ENCODE measurements at regions not wholly inside any gene's neighbourhood (a gene's known extent, or its start where the extent isn't known, plus 50 kb on each side); places are given as distances from the start of the nearest gene placed in this dataset.
"Not testable (repeated sequence)": the region's sequence is repeated elsewhere in the genome, so short reads cannot be mapped to it uniquely, and the experiment has no call there.

GRCh38 chr7:68074242-68074641 lies 1077.6 kb downstream of the TYW1 start:
- no peaks in the 10 kb centered on the region for H3K4me1 ChIP-seq (ENCODE audit: insufficient read depth, low read length)
- H2AFZ ChIP-seq (ENCODE audit: low read length), result no peak overlapping the region
- no peaks in the 10 kb centered on the region for H3K9me3 ChIP-seq (ENCODE audit: low read length)
- ChIA-PET CTCF (no interaction called here), POLR2A (ENCODE audit: unreplicated experiment) (no interaction called here)
- no peak overlapping the region for H3K9ac ChIP-seq (ENCODE audit: low read length)
- no peaks in the 10 kb centered on the region for H3K27me3 ChIP-seq (ENCODE audit: low read length)
- H3K4me3 ChIP-seq (ENCODE audit: low read length), result no peak overlapping the region
- TF ChIP-seq CTCF (conservative IDR thresholded peaks at IDR 0.05; ENCODE audit: low read depth, low read length) (no peak), EZH2 (IDR thresholded peaks at IDR 0.05; ENCODE audit: low read length, unreplicated experiment) (no peak), EZH2phosphoT487 (IDR thresholded peaks at IDR 0.05; ENCODE audit: borderline replicate concordance, low read length) (no peak)
- H3K79me2 ChIP-seq (ENCODE audit: low read length), result no peaks in the 10 kb centered on the region
- DNase-seq (no peak), ATAC-seq (no peak)
- no peaks in the 10 kb centered on the region for H3F3A ChIP-seq (ENCODE audit: low read length, unreplicated experiment)
- no peaks in the 10 kb centered on the region for H4K20me1 ChIP-seq (ENCODE audit: low read length)
- H3K4me2 ChIP-seq (ENCODE audit: low read length), result no peak overlapping the region
- no peaks in the 10 kb centered on the region for H3K36me3 ChIP-seq (ENCODE audit: low read depth, low read length)
- H3K9me2 ChIP-seq (replicated peaks; ENCODE audit: low read length), result no peaks in the 10 kb centered on the region
- no TSS peak for BruUV-seq (replicated peaks)
- intact Hi-C loops (cut with micrococcal nuclease), result no loop called here
- H3K27ac ChIP-seq (ENCODE audit: low read length), result no peak overlapping the region

GRCh38 chr7:68078157-68078710 lies 1081.6 kb downstream of the TYW1 start:
- TF ChIP-seq EZH2phosphoT487 (IDR thresholded peaks at IDR 0.05; ENCODE audit: borderline replicate concordance, low read length) (no peak), EZH2 (IDR thresholded peaks at IDR 0.05; ENCODE audit: low read length, unreplicated experiment) (no peak), CTCF (conservative IDR thresholded peaks at IDR 0.05; ENCODE audit: low read depth, low read length) (no peak)
- intact Hi-C loops (cut with micrococcal nuclease), result no loop called here
- H3K4me3 ChIP-seq (ENCODE audit: low read length), result no peak overlapping the region
- H3K4me2 ChIP-seq (ENCODE audit: low read length), result no peak overlapping the region
- H3K36me3 ChIP-seq (ENCODE audit: low read depth, low read length), result no peaks in the 10 kb centered on the region
- no peaks in the 10 kb centered on the region for H3K9me3 ChIP-seq (ENCODE audit: low read length)
- H3F3A ChIP-seq (ENCODE audit: low read length, unreplicated experiment), result no peaks in the 10 kb centered on the region
- H3K9ac ChIP-seq (ENCODE audit: low read length), result no peak overlapping the region
- H3K27me3 ChIP-seq (ENCODE audit: low read length), result no peaks in the 10 kb centered on the region
- H3K27ac ChIP-seq (ENCODE audit: low read length), result no peak overlapping the region
- H4K20me1 ChIP-seq (ENCODE audit: low read length), result no peaks in the 10 kb centered on the region
- no peak for DNase-seq
- BruUV-seq (replicated peaks), result no TSS peak
- no peak for ATAC-seq
- no peaks in the 10 kb centered on the region for H3K79me2 ChIP-seq (ENCODE audit: low read length)
- H2AFZ ChIP-seq (ENCODE audit: low read length), result no peak overlapping the region
- H3K4me1 ChIP-seq (ENCODE audit: insufficient read depth, low read length), result no peaks in the 10 kb centered on the region
- H3K9me2 ChIP-seq (replicated peaks; ENCODE audit: low read length), result no peaks in the 10 kb centered on the region
- POLR2A ChIA-PET (ENCODE audit: unreplicated experiment), result no interaction called here
- CTCF ChIA-PET, result no interaction called here

DNA sequence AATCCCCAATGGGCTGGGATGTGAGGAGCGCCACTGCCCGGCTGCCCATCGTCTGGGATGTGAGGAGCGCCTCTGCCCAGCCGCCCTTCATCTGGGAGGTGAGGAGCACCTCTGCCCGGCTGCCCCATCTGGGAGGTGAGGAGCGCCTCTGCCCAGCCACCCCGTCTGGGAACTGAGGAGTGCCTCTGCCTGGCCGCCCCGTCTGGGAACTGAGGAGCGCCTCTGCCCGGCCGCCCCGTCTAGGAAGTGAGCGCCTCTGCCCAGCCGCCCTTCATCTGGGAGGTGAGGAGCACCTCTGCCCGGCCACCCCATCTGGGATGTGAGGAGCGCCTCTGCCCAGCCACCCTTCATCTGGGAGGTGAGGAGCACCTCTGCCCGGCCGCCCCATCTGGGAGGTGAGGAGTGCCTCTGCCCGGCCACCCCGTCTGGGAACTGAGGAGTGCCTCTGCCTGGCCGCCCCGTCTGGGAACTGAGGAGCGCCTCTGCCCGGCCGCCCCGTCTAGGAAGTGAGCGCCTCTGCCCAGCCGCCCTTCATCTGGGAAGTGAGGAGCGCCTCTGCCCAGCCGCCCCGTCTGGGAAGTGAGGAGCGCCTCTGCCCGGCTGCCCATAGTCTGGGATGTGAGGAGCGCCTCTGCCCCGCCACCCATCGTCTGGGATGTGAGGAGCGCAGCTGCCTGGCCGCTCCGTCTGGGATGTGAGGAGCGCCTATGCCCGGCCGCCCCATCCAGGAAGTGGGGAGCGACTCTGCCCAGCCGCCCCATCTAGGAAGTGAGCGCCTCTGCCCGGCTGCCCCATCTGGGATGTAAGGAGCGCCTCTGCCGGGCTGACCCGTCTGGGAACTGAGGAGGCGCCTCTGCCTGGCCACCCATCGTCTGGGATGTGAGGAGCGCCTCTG lies 1085.7 kb downstream of the TYW1 start:
- CTCF ChIA-PET, result not testable (repeated sequence)

GRCh38 chr7:68082961-68083657 lies 1086.5 kb downstream of the TYW1 start:
- H3F3A ChIP-seq (ENCODE audit: low read length, unreplicated experiment); DNase-seq; H4K20me1 ChIP-seq (ENCODE audit: low read length); POLR2A ChIA-PET (ENCODE audit: unreplicated experiment); BruUV-seq (replicated peaks); H3K9me2 ChIP-seq (replicated peaks; ENCODE audit: low read length); H3K36me3 ChIP-seq (ENCODE audit: low read depth, low read length); H3K4me3 ChIP-seq (ENCODE audit: low read length); H3K4me2 ChIP-seq (ENCODE audit: low read length); H3K4me1 ChIP-seq (ENCODE audit: insufficient read depth, low read length); H3K79me2 ChIP-seq (ENCODE audit: low read length); intact Hi-C loops (cut with micrococcal nuclease); CTCF ChIA-PET; H3K9ac ChIP-seq (ENCODE audit: low read length); ATAC-seq; H2AFZ ChIP-seq (ENCODE audit: low read length); H3K27me3 ChIP-seq (ENCODE audit: low read length); H3K27ac ChIP-seq (ENCODE audit: low read length); H3K9me3 ChIP-seq (ENCODE audit: low read length): not testable (repeated sequence)

More for the DNA sequence above, 1085.7 kb downstream of the TYW1 start:
- H3F3A ChIP-seq (ENCODE audit: low read length, unreplicated experiment); DNase-seq; H3K9me3 ChIP-seq (ENCODE audit: low read length); H2AFZ ChIP-seq (ENCODE audit: low read length); H3K9me2 ChIP-seq (replicated peaks; ENCODE audit: low read length); intact Hi-C loops (cut with micrococcal nuclease); H3K36me3 ChIP-seq (ENCODE audit: low read depth, low read length); ATAC-seq; H3K4me3 ChIP-seq (ENCODE audit: low read length); H3K4me2 ChIP-seq (ENCODE audit: low read length); BruUV-seq (replicated peaks); H3K79me2 ChIP-seq (ENCODE audit: low read length); POLR2A ChIA-PET (ENCODE audit: unreplicated experiment); H4K20me1 ChIP-seq (ENCODE audit: low read length); H3K27me3 ChIP-seq (ENCODE audit: low read length); H3K27ac ChIP-seq (ENCODE audit: low read length); H3K4me1 ChIP-seq (ENCODE audit: insufficient read depth, low read length); H3K9ac ChIP-seq (ENCODE audit: low read length): not testable (repeated sequence)
